D341Med (cell line): ENCODE measurements at regions not wholly inside any gene's neighbourhood (a gene's known extent, or its start where the extent isn't known, plus 50 kb on each side); places are given as distances from the start of the nearest gene placed in this dataset.
"Not testable (repeated sequence)": the region's sequence is repeated elsewhere in the genome, so short reads cannot be mapped to it uniquely, and the experiment has no call there.

Experiments
- DNase-seq: peaks from one replicate; pipeline ENCODE4 v3.0.0; 2012; ENCODE audit warnings: low spot score

GRCh38 chr4:79175716-79176115 lies 150.1 kb downstream of the NAA11 start:
- DNase-seq, result no peak

- no peak for DNase-seq
Measured at GRCh38 chr4:79174490-79175252, 151.2 kb downstream of the NAA11 start.

- no peak for DNase-seq
Measured at GRCh38 chr4:79173186-79173585, 152.7 kb downstream of the NAA11 start.

- DNase-seq, result no peak
Measured at GRCh38 chr4:79170077-79170476, 155.8 kb downstream of the NAA11 start.

GRCh38 chr4:79164907-79165610 lies 160.8 kb downstream of the NAA11 start:
- no peak for DNase-seq

- no peak for DNase-seq
Measured at GRCh38 chr4:79163981-79164490, 161.8 kb downstream of the NAA11 start.

GRCh38 chr4:79160962-79161361 lies 164.9 kb downstream of the NAA11 start:
- no peak for DNase-seq

- DNase-seq, result not testable (repeated sequence)
Measured at GRCh38 chr4:79158705-79159104, 167.2 kb downstream of the NAA11 start.

GRCh38 chr4:79155336-79155735 lies 170.5 kb downstream of the NAA11 start:
- no peak for DNase-seq

- DNase-seq, result no peak
Measured at GRCh38 chr4:79150820-79151416, 174.9 kb downstream of the NAA11 start.

GRCh38 chr4:79148369-79148768 lies 177.5 kb downstream of the NAA11 start:
- no peak for DNase-seq

- DNase-seq, result no peak
Measured at GRCh38 chr4:79147251-79147650, 178.6 kb downstream of the NAA11 start.

- DNase-seq, result no peak
Measured at GRCh38 chr4:79141530-79141929, 184.3 kb downstream of the NAA11 start.

- no peak for DNase-seq
Measured at GRCh38 chr4:79134767-79135166, 191.1 kb downstream of the NAA11 start.

GRCh38 chr4:79132826-79133225 lies 193.0 kb downstream of the NAA11 start:
- no peak for DNase-seq

GRCh38 chr4:79121875-79122358 lies 182.7 kb upstream of the PAQR3 start:
- DNase-seq, result no peak

- DNase-seq, result no peak
Measured at GRCh38 chr4:79121223-79121622, 182.0 kb upstream of the PAQR3 start.

- not testable (repeated sequence) for DNase-seq
Measured at GRCh38 chr4:79117051-79117450, 177.8 kb upstream of the PAQR3 start.

GRCh38 chr4:79107014-79107413 lies 167.8 kb upstream of the PAQR3 start:
- DNase-seq, result no peak

GRCh38 chr4:79088946-79089691 lies 149.9 kb upstream of the PAQR3 start:
- DNase-seq, result no peak

- DNase-seq, result no peak
Measured at GRCh38 chr4:79087071-79087470, 147.8 kb upstream of the PAQR3 start.

- DNase-seq, result no peak
Measured at GRCh38 chr4:79083406-79084010, 144.3 kb upstream of the PAQR3 start.
